ENCODE measurements at regions not wholly inside any gene's neighbourhood (a gene's known extent, or its start where the extent isn't known, plus 50 kb on each side); places are given as distances from the start of the nearest gene placed in this dataset.

DNA sequence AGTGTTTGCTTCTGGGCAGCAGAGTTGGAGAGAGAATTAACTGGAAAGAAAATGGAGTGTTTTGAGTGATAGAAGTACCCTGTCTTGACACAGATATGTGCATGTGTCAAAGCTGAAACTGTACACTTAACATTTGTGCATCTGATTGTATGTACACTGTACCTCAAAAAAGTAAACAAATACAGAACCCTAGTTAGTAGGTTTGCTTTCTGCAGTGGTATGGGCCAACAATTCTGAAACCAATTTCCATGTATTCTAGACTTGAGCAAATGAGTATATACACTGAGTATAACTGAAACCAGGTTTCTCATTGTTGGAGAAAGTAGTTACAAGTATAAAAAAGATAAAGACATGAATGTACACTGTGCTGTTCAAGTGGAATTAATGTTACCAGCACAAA, 52.4 kb downstream of the ELAPOR2 start:
- Histone ChIP-seq H3K27me3 (replicated peaks in 1 of 2; ENCODE audit: control insufficient read depth in 2 of 2, extremely low read depth in 1 of 2, insufficient read depth in 2 of 2, low read length in 1 of 2) (no peaks in the 10 kb centered on the region), H3K9me3 (no peaks in the 10 kb centered on the region), H3K4me1 (ENCODE audit: control insufficient read depth in 1 of 2, extremely low read depth in 1 of 2, insufficient read depth in 2 of 2, low read length in 2 of 2) (no peaks in the 10 kb centered on the region), H3K36me3 (ENCODE audit: control insufficient read depth in 2 of 2, extremely low read depth in 1 of 2, insufficient read depth in 1 of 2, low read length in 1 of 2) (no peaks in the 10 kb centered on the region), H3K27ac (ENCODE audit: low read length) (no peak overlapping the region), H3K4me3 (ENCODE audit: control insufficient read depth in 1 of 2, extremely low read depth in 1 of 2, low read length in 1 of 2) (no peak overlapping the region)
- ATAC-seq (replicated peaks in 1 of 4) = no peak
- no peak overlapping the region for H3K4me3 Mint-ChIP-seq
- ChIA-PET CTCF (no interaction called here), POLR2A (no interaction called here)
- H3K36me3 Mint-ChIP-seq = no peaks in the 10 kb centered on the region
- DNase-seq = no peak
- H3K27ac Mint-ChIP-seq = peak overlapping the region in 1 of 2 donors; percentile 16
- peaks cover 0 to 16% (median 13%) of the 10 kb centered on the region in 3 donors for H3K4me1 Mint-ChIP-seq
- H3K27me3 Mint-ChIP-seq = peaks cover 4 to 6% of the 10 kb centered on the region in 2 donors
- H3K9me3 Mint-ChIP-seq = no peaks in the 10 kb centered on the region

DNA sequence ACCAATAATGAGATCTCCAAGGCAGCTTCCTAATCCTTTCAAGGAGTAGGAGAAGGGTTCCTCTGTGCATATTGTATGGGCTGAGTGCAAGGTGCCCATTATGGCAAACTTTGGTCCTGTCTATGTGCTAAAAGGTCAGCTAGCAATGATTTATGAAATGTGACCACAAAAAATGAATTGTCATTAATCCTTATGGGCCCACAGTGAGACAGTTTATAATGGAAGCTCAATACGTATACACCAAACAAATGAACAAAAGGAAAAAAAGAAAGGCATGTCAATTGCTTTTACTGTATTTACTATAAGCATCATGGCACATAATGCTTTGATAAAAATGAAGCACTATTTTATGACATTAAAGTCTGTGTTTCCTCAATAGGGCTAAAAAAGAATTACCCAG, 54.5 kb downstream of the ELAPOR2 start:
- H3K4me1 ChIP-seq (ENCODE audit: control insufficient read depth in 1 of 2, extremely low read depth in 1 of 2, insufficient read depth in 2 of 2, low read length in 2 of 2) = no peaks in the 10 kb centered on the region
- no peak for DNase-seq
- no peak overlapping the region for H3K27ac Mint-ChIP-seq
- no peak overlapping the region for H3K4me3 Mint-ChIP-seq
- H3K9me3 ChIP-seq = no peaks in the 10 kb centered on the region
- H3K36me3 ChIP-seq (ENCODE audit: control insufficient read depth in 2 of 2, extremely low read depth in 1 of 2, insufficient read depth in 1 of 2, low read length in 1 of 2) = no peaks in the 10 kb centered on the region
- H3K36me3 Mint-ChIP-seq = no peaks in the 10 kb centered on the region
- no peak overlapping the region for H3K27ac ChIP-seq (ENCODE audit: low read length)
- H3K27me3 ChIP-seq (replicated peaks in 1 of 2; ENCODE audit: control insufficient read depth in 2 of 2, extremely low read depth in 1 of 2, insufficient read depth in 2 of 2, low read length in 1 of 2) = no peaks in the 10 kb centered on the region
- ChIA-PET POLR2A (interaction anchor here in 1 of 2 donors (0.6 kb wide), 1 partner anchor 9 kb away, joined by 19 read pairs; no protein-coding TSS in a partner anchor), CTCF (interaction anchor here in 1 of 2 donors (0.7 to 1.5 kb wide), 2 partner anchors 9 to 12 kb away, joined by 3 read pairs; no protein-coding TSS in a partner anchor)
- no peak overlapping the region for H3K4me3 ChIP-seq (ENCODE audit: control insufficient read depth in 1 of 2, extremely low read depth in 1 of 2, low read length in 1 of 2)
- WGBS (ENCODE audit: insufficient coverage) = no CpG with 5 or more reads among the region's 1 CpG
- H3K4me1 Mint-ChIP-seq = peaks cover 0 to 27% (median 22%) of the 10 kb centered on the region in 3 donors
- no peak for ATAC-seq (replicated peaks in 1 of 4)
- H3K27me3 Mint-ChIP-seq = peaks cover 4 to 10% of the 10 kb centered on the region in 2 donors
- no peaks in the 10 kb centered on the region for H3K9me3 Mint-ChIP-seq

DNA sequence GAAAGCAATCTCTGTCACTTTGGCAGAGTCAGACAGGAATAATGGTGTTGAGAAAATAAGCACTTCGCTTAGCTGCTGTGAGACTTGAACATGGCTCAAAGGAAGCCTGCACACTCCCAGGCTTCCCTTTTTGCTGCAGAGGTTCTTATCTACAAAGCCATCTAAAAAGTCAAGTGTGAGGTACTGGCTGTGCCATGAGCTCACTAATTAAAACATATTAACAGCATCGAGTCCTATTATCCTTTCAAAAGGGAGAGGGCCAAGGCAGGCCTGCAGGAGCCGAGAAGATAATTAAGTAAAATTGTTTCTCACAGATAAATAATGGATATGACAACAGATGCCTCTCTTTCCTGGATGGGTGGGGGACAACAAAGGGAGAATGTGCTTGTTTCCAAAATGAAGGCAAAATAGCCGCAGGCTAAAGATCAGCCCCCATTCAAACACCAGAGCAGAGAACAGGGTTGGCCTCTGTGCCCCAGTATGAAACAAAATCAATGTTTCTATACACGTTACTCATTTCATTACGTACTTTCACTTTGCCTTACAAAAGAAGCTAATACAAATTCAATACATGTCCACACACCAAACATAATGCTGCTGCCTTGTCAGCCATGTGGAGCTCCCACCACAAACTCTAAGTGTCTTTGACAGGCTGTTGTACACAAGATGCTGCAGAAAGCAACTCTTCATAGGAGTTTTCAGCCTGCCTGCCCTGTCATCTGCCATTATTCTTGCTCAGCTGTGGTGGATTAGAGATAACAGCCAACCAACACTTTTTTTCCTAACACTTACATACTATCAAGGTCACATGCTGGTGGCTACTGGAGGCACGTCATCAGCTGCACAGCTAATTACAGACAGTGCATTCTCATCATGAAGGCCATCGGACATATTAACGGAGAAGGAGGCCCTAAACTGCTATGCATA, 55.3 kb downstream of the ELAPOR2 start:
- H3K9me3 ChIP-seq = no peaks in the 10 kb centered on the region
- H3K4me1 ChIP-seq (ENCODE audit: control insufficient read depth in 1 of 2, extremely low read depth in 1 of 2, insufficient read depth in 2 of 2, low read length in 2 of 2) = no peaks in the 10 kb centered on the region
- Mint-ChIP-seq H3K27me3 (peaks cover 4 to 10% of the 10 kb centered on the region in 2 donors), H3K27ac (no peak overlapping the region), H3K4me1 (peaks cover 0 to 27% (median 22%) of the 10 kb centered on the region in 3 donors), H3K36me3 (no peaks in the 10 kb centered on the region), H3K9me3 (no peaks in the 10 kb centered on the region), H3K4me3 (peak overlapping the region; percentile 1 to 37 (median 22))
- DNase-seq (no peak), ATAC-seq (replicated peaks in 1 of 4) (no peak)
- no peak overlapping the region for H3K27ac ChIP-seq (ENCODE audit: low read length)
- CTCF ChIA-PET = interaction anchor here (0.7 to 1.5 kb wide), 3 partner anchors 10 to 25 kb away, joined by 3 read pairs; no protein-coding TSS in a partner anchor
- H3K36me3 ChIP-seq (ENCODE audit: control insufficient read depth in 2 of 2, extremely low read depth in 1 of 2, insufficient read depth in 1 of 2, low read length in 1 of 2) = no peaks in the 10 kb centered on the region
- POLR2A ChIA-PET = no interaction called here
- no peak overlapping the region for H3K4me3 ChIP-seq (ENCODE audit: control insufficient read depth in 1 of 2, extremely low read depth in 1 of 2, low read length in 1 of 2)
- H3K27me3 ChIP-seq (replicated peaks in 1 of 2; ENCODE audit: control insufficient read depth in 2 of 2, extremely low read depth in 1 of 2, insufficient read depth in 2 of 2, low read length in 1 of 2) = no peaks in the 10 kb centered on the region
- WGBS (ENCODE audit: insufficient coverage) = 47% methylated on average over 4 of the region's 9 CpGs

DNA sequence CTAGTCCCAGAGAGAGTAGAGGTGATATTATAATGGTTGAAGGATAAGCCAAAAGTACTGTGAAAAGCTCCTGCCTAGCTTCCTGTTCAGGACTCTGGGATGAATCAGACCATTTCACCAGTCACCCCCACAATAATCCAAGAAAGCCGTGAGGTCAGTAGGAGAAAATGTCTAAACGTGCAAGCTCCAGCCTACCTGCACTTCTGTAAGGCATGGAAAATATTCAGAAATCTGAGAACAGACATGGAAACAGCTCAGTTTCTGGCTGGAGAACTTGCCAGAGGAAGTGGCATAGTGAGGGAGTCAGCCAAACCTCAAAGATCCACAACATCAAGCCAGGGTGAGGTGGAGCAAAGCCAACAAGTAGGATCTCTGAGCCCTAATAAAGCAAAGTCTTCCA, 58.2 kb downstream of the ELAPOR2 start:
- ATAC-seq (replicated peaks in 1 of 4) (no peak), DNase-seq (no peak)
- H3K4me3 ChIP-seq (ENCODE audit: control insufficient read depth in 1 of 2, extremely low read depth in 1 of 2, low read length in 1 of 2) = no peak overlapping the region
- H3K4me3 Mint-ChIP-seq = no peak overlapping the region
- no peaks in the 10 kb centered on the region for H3K36me3 ChIP-seq (ENCODE audit: control insufficient read depth in 2 of 2, extremely low read depth in 1 of 2, insufficient read depth in 1 of 2, low read length in 1 of 2)
- ChIA-PET POLR2A (no interaction called here), CTCF (interaction anchor here (0.6 to 0.8 kb wide), 2 partner anchors 74 to 83 kb away, joined by 4 to 6 read pairs; no protein-coding TSS in a partner anchor)
- H3K27me3 ChIP-seq (replicated peaks in 1 of 2; ENCODE audit: control insufficient read depth in 2 of 2, extremely low read depth in 1 of 2, insufficient read depth in 2 of 2, low read length in 1 of 2) = no peaks in the 10 kb centered on the region
- no peaks in the 10 kb centered on the region for H3K9me3 ChIP-seq
- no peaks in the 10 kb centered on the region for H3K36me3 Mint-ChIP-seq
- H3K27me3 Mint-ChIP-seq = peaks cover 0 to 22% of the 10 kb centered on the region in 2 donors
- no peaks in the 10 kb centered on the region for H3K4me1 ChIP-seq (ENCODE audit: control insufficient read depth in 1 of 2, extremely low read depth in 1 of 2, insufficient read depth in 2 of 2, low read length in 2 of 2)
- H3K27ac Mint-ChIP-seq = no peak overlapping the region
- peaks cover 0 to 20% (median 19%) of the 10 kb centered on the region in 3 donors for H3K4me1 Mint-ChIP-seq
- no peak overlapping the region for H3K27ac ChIP-seq (ENCODE audit: low read length)
- H3K9me3 Mint-ChIP-seq = no peaks in the 10 kb centered on the region
- 83% methylated on average over 1 of the region's 2 CpGs for WGBS (ENCODE audit: insufficient coverage)

DNA sequence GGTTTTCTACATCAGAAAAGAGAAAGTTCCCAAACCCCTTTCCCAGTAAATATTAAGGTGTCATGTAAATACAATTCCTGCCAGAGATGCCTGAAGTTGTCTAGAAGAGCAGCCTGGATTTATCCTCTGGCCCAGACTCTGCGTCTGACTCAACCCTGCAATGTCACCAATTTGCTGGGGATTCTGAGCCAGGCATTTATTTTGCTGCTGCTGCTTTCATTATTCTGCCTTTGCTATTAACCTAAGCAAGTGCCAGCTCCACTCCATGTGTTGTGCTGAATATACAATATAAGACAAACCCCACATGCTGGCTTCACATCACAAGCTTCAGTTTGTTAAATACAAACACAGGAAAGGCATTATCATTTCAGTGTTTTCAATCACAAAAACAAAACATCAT, 59.1 kb downstream of the ELAPOR2 start:
- no peaks in the 10 kb centered on the region for H3K27me3 ChIP-seq (replicated peaks in 1 of 2; ENCODE audit: control insufficient read depth in 2 of 2, extremely low read depth in 1 of 2, insufficient read depth in 2 of 2, low read length in 1 of 2)
- H3K4me3 ChIP-seq (ENCODE audit: control insufficient read depth in 1 of 2, extremely low read depth in 1 of 2, low read length in 1 of 2) = no peak overlapping the region
- 100% methylated on average over 1 of the region's 1 CpG for WGBS (ENCODE audit: insufficient coverage)
- Mint-ChIP-seq H3K36me3 (no peaks in the 10 kb centered on the region), H3K27ac (no peak overlapping the region), H3K9me3 (no peaks in the 10 kb centered on the region), H3K4me1 (peaks cover 0 to 20% (median 17%) of the 10 kb centered on the region in 3 donors), H3K27me3 (peaks cover 0 to 26% of the 10 kb centered on the region in 2 donors), H3K4me3 (no peak overlapping the region)
- H3K4me1 ChIP-seq (ENCODE audit: control insufficient read depth in 1 of 2, extremely low read depth in 1 of 2, insufficient read depth in 2 of 2, low read length in 2 of 2) = no peaks in the 10 kb centered on the region
- no peak for DNase-seq
- ChIA-PET POLR2A (no interaction called here), CTCF (no interaction called here)
- no peak overlapping the region for H3K27ac ChIP-seq (ENCODE audit: low read length)
- no peaks in the 10 kb centered on the region for H3K36me3 ChIP-seq (ENCODE audit: control insufficient read depth in 2 of 2, extremely low read depth in 1 of 2, insufficient read depth in 1 of 2, low read length in 1 of 2)
- H3K9me3 ChIP-seq = no peaks in the 10 kb centered on the region
- no peak for ATAC-seq (replicated peaks in 1 of 4)

DNA sequence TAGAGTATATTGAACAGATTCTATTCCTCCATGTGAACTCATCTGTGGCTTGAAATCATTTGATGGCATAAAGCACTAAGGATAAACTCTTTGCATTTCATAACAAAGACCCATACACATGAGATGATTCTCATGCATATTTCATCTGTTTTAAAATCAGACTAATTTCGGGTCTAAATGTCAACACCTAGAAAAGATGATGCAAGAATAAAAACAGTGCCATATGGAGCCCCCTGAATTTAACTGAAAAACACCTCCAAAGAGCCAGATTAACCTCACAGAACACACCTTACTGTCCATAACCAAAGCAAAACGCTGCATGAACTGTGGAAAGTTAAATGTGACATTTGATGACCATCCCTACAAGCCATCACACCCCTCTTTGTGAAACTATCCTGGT, 59.7 kb downstream of the ELAPOR2 start:
- Mint-ChIP-seq H3K27ac (no peak overlapping the region), H3K9me3 (no peaks in the 10 kb centered on the region), H3K27me3 (peaks cover 0 to 29% of the 10 kb centered on the region in 2 donors), H3K4me3 (no peak overlapping the region), H3K36me3 (no peaks in the 10 kb centered on the region), H3K4me1 (peaks cover 0 to 20% (median 16%) of the 10 kb centered on the region in 3 donors)
- no peak for DNase-seq
- WGBS (ENCODE audit: insufficient coverage) = 40% methylated on average over 1 of the region's 2 CpGs
- H3K4me3 ChIP-seq (ENCODE audit: control insufficient read depth in 1 of 2, extremely low read depth in 1 of 2, low read length in 1 of 2) = no peak overlapping the region
- POLR2A ChIA-PET = no interaction called here
- no peaks in the 10 kb centered on the region for H3K27me3 ChIP-seq (replicated peaks in 1 of 2; ENCODE audit: control insufficient read depth in 2 of 2, extremely low read depth in 1 of 2, insufficient read depth in 2 of 2, low read length in 1 of 2)
- H3K27ac ChIP-seq (ENCODE audit: low read length) = no peak overlapping the region
- H3K9me3 ChIP-seq = no peaks in the 10 kb centered on the region
- no peaks in the 10 kb centered on the region for H3K4me1 ChIP-seq (ENCODE audit: control insufficient read depth in 1 of 2, extremely low read depth in 1 of 2, insufficient read depth in 2 of 2, low read length in 2 of 2)
- no peaks in the 10 kb centered on the region for H3K36me3 ChIP-seq (ENCODE audit: control insufficient read depth in 2 of 2, extremely low read depth in 1 of 2, insufficient read depth in 1 of 2, low read length in 1 of 2)
- no peak for ATAC-seq (replicated peaks in 1 of 4)
- CTCF ChIA-PET = interaction anchor here in 1 of 2 donors (0.6 kb wide), 1 partner anchor 982 kb away, joined by 3 read pairs; no protein-coding TSS in a partner anchor
